ENCODE measurements at regions not wholly inside any gene's neighbourhood (a gene's known extent, or its start where the extent isn't known, plus 50 kb on each side); places are given as distances from the start of the nearest gene placed in this dataset.

DNA sequence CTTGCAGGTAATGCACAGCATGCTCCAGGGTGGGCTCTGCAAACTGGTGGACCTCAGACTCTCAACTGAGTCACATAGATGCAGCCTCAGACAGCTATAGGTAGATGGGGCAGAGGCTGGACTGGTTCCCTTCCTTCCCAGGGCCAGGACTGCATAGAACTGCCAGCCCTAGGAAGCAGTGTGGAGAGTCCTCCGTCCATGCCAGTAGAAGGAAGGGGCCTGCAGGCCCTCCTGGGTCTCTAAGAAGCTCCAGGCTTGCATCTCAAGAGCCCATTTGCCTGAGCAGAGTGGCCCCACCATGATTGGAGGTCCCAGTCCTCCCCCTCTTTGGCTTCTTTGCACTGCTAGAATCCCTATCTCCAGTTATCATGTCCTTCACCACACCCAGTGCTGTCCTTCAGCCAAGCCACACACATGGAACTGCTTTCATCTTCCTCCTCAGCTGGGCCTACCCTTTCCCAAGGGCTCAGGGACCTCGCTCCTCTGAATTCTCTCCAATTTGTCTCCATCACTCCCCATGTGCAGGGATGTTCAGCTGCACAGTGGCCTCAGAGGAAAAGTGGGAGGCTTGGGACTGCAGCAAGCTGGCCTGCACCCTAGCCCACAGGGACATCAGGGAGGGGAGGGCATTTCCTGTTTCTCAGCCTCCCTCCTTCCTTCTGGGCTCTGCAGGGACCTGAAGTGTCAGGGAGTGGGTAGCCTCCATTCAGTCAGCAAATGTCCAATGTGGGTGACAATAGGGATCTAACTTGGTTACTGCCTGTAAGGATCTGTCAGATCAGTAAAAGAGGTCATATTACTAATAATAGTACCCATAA is 146.0 kb downstream of the PJA1 start:
- TF ChIP-seq EP300 (IDR thresholded peaks at IDR 0.05; ENCODE audit: borderline replicate concordance in 1 of 2, low read depth in 1 of 2, low read length in 1 of 2) (no peak), TEAD4 (IDR thresholded peaks at IDR 0.05; ENCODE audit: borderline replicate concordance, insufficient read depth) (no peak), SIN3A (IDR thresholded peaks at IDR 0.05; ENCODE audit: borderline replicate concordance, low read depth, low read length) (no peak), YY1 (IDR thresholded peaks at IDR 0.05; ENCODE audit: low read depth) (no peak), POLR2AphosphoS5 (IDR thresholded peaks at IDR 0.05; ENCODE audit: low read depth, low read length) (no peak), CHD2 (IDR thresholded peaks at IDR 0.05; ENCODE audit: low read length, partially characterized antibody) (no peak), EZH2phosphoT487 (IDR thresholded peaks at IDR 0.05; ENCODE audit: borderline replicate concordance, low read depth) (no peak)
- TF ChIP-seq, protein P1, sequence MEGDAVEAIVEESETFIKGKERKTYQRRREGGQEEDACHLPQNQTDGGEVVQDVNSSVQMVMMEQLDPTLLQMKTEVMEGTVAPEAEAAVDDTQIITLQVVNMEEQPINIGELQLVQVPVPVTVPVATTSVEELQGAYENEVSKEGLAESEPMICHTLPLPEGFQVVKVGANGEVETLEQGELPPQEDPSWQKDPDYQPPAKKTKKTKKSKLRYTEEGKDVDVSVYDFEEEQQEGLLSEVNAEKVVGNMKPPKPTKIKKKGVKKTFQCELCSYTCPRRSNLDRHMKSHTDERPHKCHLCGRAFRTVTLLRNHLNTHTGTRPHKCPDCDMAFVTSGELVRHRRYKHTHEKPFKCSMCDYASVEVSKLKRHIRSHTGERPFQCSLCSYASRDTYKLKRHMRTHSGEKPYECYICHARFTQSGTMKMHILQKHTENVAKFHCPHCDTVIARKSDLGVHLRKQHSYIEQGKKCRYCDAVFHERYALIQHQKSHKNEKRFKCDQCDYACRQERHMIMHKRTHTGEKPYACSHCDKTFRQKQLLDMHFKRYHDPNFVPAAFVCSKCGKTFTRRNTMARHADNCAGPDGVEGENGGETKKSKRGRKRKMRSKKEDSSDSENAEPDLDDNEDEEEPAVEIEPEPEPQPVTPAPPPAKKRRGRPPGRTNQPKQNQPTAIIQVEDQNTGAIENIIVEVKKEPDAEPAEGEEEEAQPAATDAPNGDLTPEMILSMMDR (IDR thresholded peaks at IDR 0.05), result no peak
- TF ChIP-seq, protein P2, sequence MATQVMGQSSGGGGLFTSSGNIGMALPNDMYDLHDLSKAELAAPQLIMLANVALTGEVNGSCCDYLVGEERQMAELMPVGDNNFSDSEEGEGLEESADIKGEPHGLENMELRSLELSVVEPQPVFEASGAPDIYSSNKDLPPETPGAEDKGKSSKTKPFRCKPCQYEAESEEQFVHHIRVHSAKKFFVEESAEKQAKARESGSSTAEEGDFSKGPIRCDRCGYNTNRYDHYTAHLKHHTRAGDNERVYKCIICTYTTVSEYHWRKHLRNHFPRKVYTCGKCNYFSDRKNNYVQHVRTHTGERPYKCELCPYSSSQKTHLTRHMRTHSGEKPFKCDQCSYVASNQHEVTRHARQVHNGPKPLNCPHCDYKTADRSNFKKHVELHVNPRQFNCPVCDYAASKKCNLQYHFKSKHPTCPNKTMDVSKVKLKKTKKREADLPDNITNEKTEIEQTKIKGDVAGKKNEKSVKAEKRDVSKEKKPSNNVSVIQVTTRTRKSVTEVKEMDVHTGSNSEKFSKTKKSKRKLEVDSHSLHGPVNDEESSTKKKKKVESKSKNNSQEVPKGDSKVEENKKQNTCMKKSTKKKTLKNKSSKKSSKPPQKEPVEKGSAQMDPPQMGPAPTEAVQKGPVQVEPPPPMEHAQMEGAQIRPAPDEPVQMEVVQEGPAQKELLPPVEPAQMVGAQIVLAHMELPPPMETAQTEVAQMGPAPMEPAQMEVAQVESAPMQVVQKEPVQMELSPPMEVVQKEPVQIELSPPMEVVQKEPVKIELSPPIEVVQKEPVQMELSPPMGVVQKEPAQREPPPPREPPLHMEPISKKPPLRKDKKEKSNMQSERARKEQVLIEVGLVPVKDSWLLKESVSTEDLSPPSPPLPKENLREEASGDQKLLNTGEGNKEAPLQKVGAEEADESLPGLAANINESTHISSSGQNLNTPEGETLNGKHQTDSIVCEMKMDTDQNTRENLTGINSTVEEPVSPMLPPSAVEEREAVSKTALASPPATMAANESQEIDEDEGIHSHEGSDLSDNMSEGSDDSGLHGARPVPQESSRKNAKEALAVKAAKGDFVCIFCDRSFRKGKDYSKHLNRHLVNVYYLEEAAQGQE (IDR thresholded peaks at IDR 0.05; ENCODE audit: low read depth, low read length), result no peak
- TF ChIP-seq, protein P3, sequence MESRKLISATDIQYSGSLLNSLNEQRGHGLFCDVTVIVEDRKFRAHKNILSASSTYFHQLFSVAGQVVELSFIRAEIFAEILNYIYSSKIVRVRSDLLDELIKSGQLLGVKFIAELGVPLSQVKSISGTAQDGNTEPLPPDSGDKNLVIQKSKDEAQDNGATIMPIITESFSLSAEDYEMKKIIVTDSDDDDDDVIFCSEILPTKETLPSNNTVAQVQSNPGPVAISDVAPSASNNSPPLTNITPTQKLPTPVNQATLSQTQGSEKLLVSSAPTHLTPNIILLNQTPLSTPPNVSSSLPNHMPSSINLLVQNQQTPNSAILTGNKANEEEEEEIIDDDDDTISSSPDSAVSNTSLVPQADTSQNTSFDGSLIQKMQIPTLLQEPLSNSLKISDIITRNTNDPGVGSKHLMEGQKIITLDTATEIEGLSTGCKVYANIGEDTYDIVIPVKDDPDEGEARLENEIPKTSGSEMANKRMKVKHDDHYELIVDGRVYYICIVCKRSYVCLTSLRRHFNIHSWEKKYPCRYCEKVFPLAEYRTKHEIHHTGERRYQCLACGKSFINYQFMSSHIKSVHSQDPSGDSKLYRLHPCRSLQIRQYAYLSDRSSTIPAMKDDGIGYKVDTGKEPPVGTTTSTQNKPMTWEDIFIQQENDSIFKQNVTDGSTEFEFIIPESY (IDR thresholded peaks at IDR 0.05; ENCODE audit: borderline replicate concordance, low read depth), result no peak

Data from SK-N-SH (cell line).